ENCODE measurements at regions not wholly inside any gene's neighbourhood (a gene's known extent, or its start where the extent isn't known, plus 50 kb on each side); places are given as distances from the start of the nearest gene placed in this dataset.

DNA sequence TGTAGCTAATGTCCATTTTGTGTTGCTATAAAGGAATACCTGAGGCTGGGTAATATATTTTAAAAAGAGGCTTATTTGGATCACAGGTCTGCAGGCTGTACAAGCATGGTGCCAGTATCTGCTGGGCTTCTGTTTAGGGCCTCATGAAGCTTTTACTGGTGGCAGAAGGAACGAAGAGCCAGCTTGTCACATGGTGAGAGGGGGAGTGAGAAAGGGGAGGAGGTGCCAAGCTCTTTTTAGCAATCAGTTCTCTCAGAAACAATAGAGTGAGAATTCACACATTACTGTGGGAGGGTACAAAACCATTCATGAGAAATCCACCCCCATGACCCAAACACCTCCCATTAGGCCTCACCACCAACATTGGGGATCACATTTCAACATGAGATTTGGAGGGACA, 340.9 kb downstream of the RASEF start:
- Mint-ChIP-seq H3K36me3 (ENCODE audit: low read depth) (peaks cover 4% of the 10 kb centered on the region), H3K4me1 (no peaks in the 10 kb centered on the region), H3K9me3 (peaks cover 13% of the 10 kb centered on the region), H3K27ac (no peak overlapping the region), H3K4me3 (no peak overlapping the region), H3K27me3 (ENCODE audit: low read depth, poor library complexity) (peaks cover 3% of the 10 kb centered on the region)
- no peak for DNase-seq
- TF ChIP-seq, protein P1, sequence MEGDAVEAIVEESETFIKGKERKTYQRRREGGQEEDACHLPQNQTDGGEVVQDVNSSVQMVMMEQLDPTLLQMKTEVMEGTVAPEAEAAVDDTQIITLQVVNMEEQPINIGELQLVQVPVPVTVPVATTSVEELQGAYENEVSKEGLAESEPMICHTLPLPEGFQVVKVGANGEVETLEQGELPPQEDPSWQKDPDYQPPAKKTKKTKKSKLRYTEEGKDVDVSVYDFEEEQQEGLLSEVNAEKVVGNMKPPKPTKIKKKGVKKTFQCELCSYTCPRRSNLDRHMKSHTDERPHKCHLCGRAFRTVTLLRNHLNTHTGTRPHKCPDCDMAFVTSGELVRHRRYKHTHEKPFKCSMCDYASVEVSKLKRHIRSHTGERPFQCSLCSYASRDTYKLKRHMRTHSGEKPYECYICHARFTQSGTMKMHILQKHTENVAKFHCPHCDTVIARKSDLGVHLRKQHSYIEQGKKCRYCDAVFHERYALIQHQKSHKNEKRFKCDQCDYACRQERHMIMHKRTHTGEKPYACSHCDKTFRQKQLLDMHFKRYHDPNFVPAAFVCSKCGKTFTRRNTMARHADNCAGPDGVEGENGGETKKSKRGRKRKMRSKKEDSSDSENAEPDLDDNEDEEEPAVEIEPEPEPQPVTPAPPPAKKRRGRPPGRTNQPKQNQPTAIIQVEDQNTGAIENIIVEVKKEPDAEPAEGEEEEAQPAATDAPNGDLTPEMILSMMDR (IDR thresholded peaks at IDR 0.05), result no peak

GRCh38 chr9:82722561-82722960, 340.4 kb downstream of the RASEF start:
- H3K36me3 Mint-ChIP-seq (ENCODE audit: low read depth), result peaks cover 4% of the 10 kb centered on the region
- TF ChIP-seq, protein P1 (IDR thresholded peaks at IDR 0.05), result no peak

GRCh38 chr9:82726424-82727276, 336.3 kb downstream of the RASEF start:
- H3K9me3 Mint-ChIP-seq, result no peaks in the 10 kb centered on the region
- H3K27me3 Mint-ChIP-seq (ENCODE audit: low read depth, poor library complexity), result no peaks in the 10 kb centered on the region
- H3K27ac Mint-ChIP-seq, result no peak overlapping the region
- DNase-seq, result no peak
- H3K4me3 Mint-ChIP-seq, result no peak overlapping the region
- no peaks in the 10 kb centered on the region for H3K36me3 Mint-ChIP-seq (ENCODE audit: low read depth)
- H3K4me1 Mint-ChIP-seq, result no peaks in the 10 kb centered on the region
- TF ChIP-seq, protein P1 (IDR thresholded peaks at IDR 0.05), result no peak

More at GRCh38 chr9:82722561-82722960, 340.4 kb downstream of the RASEF start:
- peaks cover 3% of the 10 kb centered on the region for H3K27me3 Mint-ChIP-seq (ENCODE audit: low read depth, poor library complexity)
- no peaks in the 10 kb centered on the region for H3K4me1 Mint-ChIP-seq
- no peak for DNase-seq
- H3K4me3 Mint-ChIP-seq, result no peak overlapping the region
- no peak overlapping the region for H3K27ac Mint-ChIP-seq
- H3K9me3 Mint-ChIP-seq, result peaks cover 13% of the 10 kb centered on the region

- peaks cover 6% of the 10 kb centered on the region for H3K4me1 Mint-ChIP-seq
- no peaks in the 10 kb centered on the region for H3K9me3 Mint-ChIP-seq
- TF ChIP-seq, protein P1 (IDR thresholded peaks at IDR 0.05), result no peak
Measured at GRCh38 chr9:82729141-82729540, 333.8 kb downstream of the RASEF start.

GRCh38 chr9:82729991-82730589, 332.9 kb downstream of the RASEF start:
- peaks cover 16% of the 10 kb centered on the region for H3K4me1 Mint-ChIP-seq

More at GRCh38 chr9:82729141-82729540, 333.8 kb downstream of the RASEF start:
- H3K36me3 Mint-ChIP-seq (ENCODE audit: low read depth), result no peaks in the 10 kb centered on the region
- H3K27me3 Mint-ChIP-seq (ENCODE audit: low read depth, poor library complexity), result no peaks in the 10 kb centered on the region
- H3K27ac Mint-ChIP-seq, result no peak overlapping the region
- H3K4me3 Mint-ChIP-seq, result no peak overlapping the region
- DNase-seq, result no peak

More at GRCh38 chr9:82729991-82730589, 332.9 kb downstream of the RASEF start:
- no peak overlapping the region for H3K27ac Mint-ChIP-seq
- TF ChIP-seq, protein P1 (IDR thresholded peaks at IDR 0.05), result no peak
- no peak for DNase-seq
- H3K36me3 Mint-ChIP-seq (ENCODE audit: low read depth), result no peaks in the 10 kb centered on the region
- no peak overlapping the region for H3K4me3 Mint-ChIP-seq
- no peaks in the 10 kb centered on the region for H3K27me3 Mint-ChIP-seq (ENCODE audit: low read depth, poor library complexity)
- no peaks in the 10 kb centered on the region for H3K9me3 Mint-ChIP-seq
